Thoracic aorta (tissue), 2 donors: ENCODE measurements at regions not wholly inside any gene's neighbourhood (a gene's known extent, or its start where the extent isn't known, plus 50 kb on each side); places are given as distances from the start of the nearest gene placed in this dataset.

Experiments
- ATAC-seq: fragments of 150-250 bp; one replicate; pipeline ENCODE4 v1.8.0; 2017; ENCODE audit warnings: low read depth; ENCODE audit not compliant: insufficient number of reproducible peaks, low FRiP score
- DNase-seq: peaks from one replicate; pipeline ENCODE4 v3.0.0-alpha.2; 2020; ENCODE audit warnings: low spot score
- H3K27ac ChIP-seq, 2 donors: fragments of 200-600 bp; sonication (generic); 1 replicate in 1 of 2; 2 replicates in 1 of 2; pipeline ENCODE4 v1.5.1; 2016; ENCODE audit warnings: mild to moderate bottlenecking in 2 of 2, moderate library complexity in 2 of 2
- H3K27me3 ChIP-seq: fragments of 200-600 bp; sonication (generic); replicated peaks from 2 replicates; pipeline ENCODE4 v1.6.0; 2016; ENCODE audit warnings: mild to moderate bottlenecking; ENCODE audit not compliant: insufficient read depth
- H3K36me3 ChIP-seq: fragments of 200-600 bp; sonication (generic); one replicate; pipeline ENCODE4 v1.5.1; 2016
- H3K4me1 ChIP-seq, 2 donors: fragments of 200-600 bp; sonication (generic); 1 replicate in 1 of 2; 2 replicates in 1 of 2; pipeline versions ENCODE4 v1.5.1 to v1.6.0; 2016; ENCODE audit warnings: low read depth in 2 of 2, mild to moderate bottlenecking in 1 of 2; ENCODE audit not compliant: control insufficient read depth in 1 of 2
- H3K4me3 ChIP-seq: fragments of 200-600 bp; sonication (generic); 2 replicates; pipeline ENCODE4 v1.5.1; 2016; ENCODE audit warnings: mild to moderate bottlenecking
- H3K9me3 ChIP-seq: fragments of 200-600 bp; sonication (generic); 2 replicates; pipeline ENCODE4 v1.5.1; 2016
- TF ChIP-seq, protein P1 (sequence below): fragments of 200-600 bp; sonication (generic); IDR thresholded peaks from one replicate; pipeline ENCODE4 v1.5.1; 2019; ENCODE audit warnings: antibody characterized with exemption

DNA sequence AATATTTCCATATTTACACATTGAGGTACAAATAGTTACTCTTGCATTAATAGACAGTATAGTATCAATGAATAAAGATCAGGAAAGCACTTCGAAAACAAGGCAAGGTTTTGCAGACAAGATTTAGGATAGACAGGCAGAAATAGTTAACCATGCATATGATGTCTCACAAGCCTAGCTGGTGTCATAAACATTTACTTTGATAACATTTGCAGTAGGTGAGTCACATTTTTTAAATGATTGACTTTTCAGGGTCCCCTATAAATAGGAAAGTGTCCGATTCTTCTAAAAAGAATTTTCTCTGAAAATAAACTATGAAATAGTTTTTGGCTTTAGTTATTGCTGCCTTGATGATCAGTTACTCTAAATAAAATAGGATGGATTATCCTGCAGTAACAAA is 162.1 kb downstream of the SNX18 start:
- peaks cover 24 to 60% of the 10 kb centered on the region in 2 donors for H3K4me1 ChIP-seq
- DNase-seq (no peak), ATAC-seq (no peak)
- no peaks in the 10 kb centered on the region for H3K9me3 ChIP-seq
- TF ChIP-seq, protein P1, sequence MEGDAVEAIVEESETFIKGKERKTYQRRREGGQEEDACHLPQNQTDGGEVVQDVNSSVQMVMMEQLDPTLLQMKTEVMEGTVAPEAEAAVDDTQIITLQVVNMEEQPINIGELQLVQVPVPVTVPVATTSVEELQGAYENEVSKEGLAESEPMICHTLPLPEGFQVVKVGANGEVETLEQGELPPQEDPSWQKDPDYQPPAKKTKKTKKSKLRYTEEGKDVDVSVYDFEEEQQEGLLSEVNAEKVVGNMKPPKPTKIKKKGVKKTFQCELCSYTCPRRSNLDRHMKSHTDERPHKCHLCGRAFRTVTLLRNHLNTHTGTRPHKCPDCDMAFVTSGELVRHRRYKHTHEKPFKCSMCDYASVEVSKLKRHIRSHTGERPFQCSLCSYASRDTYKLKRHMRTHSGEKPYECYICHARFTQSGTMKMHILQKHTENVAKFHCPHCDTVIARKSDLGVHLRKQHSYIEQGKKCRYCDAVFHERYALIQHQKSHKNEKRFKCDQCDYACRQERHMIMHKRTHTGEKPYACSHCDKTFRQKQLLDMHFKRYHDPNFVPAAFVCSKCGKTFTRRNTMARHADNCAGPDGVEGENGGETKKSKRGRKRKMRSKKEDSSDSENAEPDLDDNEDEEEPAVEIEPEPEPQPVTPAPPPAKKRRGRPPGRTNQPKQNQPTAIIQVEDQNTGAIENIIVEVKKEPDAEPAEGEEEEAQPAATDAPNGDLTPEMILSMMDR = no peak
- H3K4me3 ChIP-seq = no peak overlapping the region
- peak overlapping the region; percentile 37 to 40 for H3K27ac ChIP-seq
- no peaks in the 10 kb centered on the region for H3K27me3 ChIP-seq
- H3K36me3 ChIP-seq = no peaks in the 10 kb centered on the region

DNA sequence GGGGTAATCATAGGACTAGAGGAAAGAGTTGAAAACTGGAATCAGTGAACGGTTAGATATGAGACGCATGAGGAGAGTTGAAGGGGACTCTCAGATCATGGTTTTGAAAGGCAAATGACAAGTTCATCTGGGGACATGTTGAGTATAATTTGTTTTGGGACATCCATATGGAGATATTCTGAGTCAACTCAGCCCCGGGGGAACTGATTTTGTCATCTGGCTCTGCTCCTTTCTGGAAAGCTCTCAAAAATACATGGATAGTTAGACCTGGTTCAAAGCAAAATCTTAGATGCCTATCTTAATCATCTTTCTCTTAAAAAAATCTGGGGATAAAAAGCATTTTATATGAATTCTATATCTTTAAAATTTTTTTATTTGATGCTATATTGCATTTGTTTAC is 161.2 kb downstream of the SNX18 start:
- Histone ChIP-seq H3K9me3 (no peaks in the 10 kb centered on the region), H3K27ac (peak overlapping the region; percentile 46 to 58), H3K4me3 (no peak overlapping the region), H3K4me1 (peaks cover 24 to 60% of the 10 kb centered on the region in 2 donors), H3K36me3 (no peaks in the 10 kb centered on the region), H3K27me3 (no peaks in the 10 kb centered on the region)
- DNase-seq (no peak), ATAC-seq (no peak)
- TF ChIP-seq, protein P1 = no peak

DNA sequence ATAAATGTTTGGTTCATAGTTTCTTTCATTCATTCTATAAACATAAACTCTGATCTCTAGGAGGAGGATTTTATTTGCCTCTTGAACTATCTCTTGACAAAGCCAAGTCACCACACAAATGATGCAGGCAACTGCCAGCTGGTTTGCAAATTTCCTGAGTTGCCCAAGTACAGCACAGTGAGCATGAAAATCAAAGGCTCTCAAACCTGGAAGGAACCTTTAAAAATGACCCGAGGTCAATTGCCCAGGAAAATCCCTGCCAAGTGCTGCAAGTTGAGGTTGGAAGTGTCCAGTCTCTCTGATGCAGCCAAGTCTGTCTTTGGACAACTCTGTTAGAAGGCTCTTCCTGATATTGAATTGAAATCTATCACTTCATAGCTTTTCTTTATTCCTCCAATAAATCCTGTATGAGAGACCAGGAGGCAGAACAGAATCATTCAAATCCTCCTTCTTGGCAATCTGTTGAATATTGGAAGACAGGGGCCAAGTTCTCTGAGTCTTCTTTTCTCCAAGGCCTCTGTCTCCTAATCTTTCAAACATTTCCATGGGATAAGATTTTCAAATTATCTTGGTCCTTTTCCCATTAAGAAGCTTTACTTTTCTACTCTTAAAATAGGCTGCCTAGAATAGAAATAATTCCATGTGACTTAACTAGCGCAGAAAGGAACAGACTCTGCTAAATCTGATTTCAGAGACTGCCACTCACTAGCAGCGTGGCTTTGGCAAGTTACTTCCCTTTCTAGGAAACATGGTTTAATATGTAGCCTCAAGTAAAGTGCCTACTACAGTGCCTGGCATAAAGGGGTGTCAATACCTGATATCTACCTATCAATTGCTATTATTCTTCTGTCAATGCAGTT is 159.2 kb downstream of the SNX18 start:
- no peak overlapping the region for H3K4me3 ChIP-seq
- no peak for ATAC-seq
- no peak for DNase-seq
- no peaks in the 10 kb centered on the region for H3K9me3 ChIP-seq
- no peaks in the 10 kb centered on the region for H3K27me3 ChIP-seq
- TF ChIP-seq, protein P1 = no peak
- peaks cover 24 to 66% of the 10 kb centered on the region in 2 donors for H3K4me1 ChIP-seq
- no peaks in the 10 kb centered on the region for H3K36me3 ChIP-seq
- H3K27ac ChIP-seq = peak overlapping the region; percentile 6 to 65

- Histone ChIP-seq H3K27ac (no peak overlapping the region), H3K9me3 (no peaks in the 10 kb centered on the region), H3K27me3 (no peaks in the 10 kb centered on the region), H3K4me1 (peaks cover 23 to 66% of the 10 kb centered on the region in 2 donors), H3K36me3 (no peaks in the 10 kb centered on the region), H3K4me3 (no peak overlapping the region)
- DNase-seq (no peak), ATAC-seq (no peak)
- TF ChIP-seq, protein P1 = no peak
Observed at GRCh38 chr5:54673523-54674225, 156.1 kb downstream of the SNX18 start.

DNA sequence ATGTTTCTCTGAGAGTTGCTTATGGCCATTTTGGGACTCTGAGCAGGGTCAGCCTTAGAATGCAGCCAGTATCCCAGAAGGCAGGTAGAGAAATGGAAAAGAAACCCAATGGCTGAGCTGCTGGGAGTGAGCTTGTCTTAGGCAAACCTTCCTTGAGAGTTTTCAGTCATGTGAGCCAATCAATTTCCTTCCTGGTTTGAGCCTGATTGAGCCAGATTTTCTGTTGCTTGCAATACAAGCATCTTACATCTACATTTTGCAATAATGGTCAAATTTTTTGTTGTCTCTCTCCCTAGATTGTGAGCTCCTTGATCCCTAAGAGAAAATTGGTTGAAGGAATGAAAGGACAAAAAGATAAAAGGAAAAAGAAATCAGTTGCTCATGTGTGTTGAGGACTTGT is 155.3 kb downstream of the SNX18 start:
- ATAC-seq (no peak), DNase-seq (no peak)
- Histone ChIP-seq H3K4me3 (no peak overlapping the region), H3K27me3 (no peaks in the 10 kb centered on the region), H3K4me1 (peaks cover 20 to 59% of the 10 kb centered on the region in 2 donors), H3K36me3 (no peaks in the 10 kb centered on the region), H3K9me3 (no peaks in the 10 kb centered on the region), H3K27ac (no peak overlapping the region)
- TF ChIP-seq, protein P1 = no peak
